ENCODE measurements at regions not wholly inside any gene's neighbourhood (a gene's known extent, or its start where the extent isn't known, plus 50 kb on each side); places are given as distances from the start of the nearest gene placed in this dataset.
"Not testable (repeated sequence)": the region's sequence is repeated elsewhere in the genome, so short reads cannot be mapped to it uniquely, and the experiment has no call there.

DNA sequence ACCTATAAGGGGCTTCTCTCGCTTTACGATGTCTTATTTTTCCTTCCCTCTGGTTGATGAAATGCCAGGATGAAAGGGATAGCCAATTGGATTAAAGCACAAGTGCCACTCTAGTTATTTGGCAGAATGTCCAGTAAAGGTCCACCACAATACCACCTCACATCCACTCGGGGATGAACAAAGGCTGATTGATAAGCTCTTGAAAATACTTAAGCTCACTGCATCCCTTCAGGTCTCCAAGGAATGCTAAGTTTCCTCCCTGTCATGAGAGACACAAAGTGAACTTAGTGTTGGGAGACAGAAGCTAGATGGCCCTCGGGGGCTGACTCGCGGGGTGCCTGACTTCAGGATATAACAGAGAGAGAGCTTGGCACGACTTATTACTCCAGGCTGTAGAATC is 185.9 kb upstream of the ZNF644 start:
- intact Hi-C loops (cut with DNase I); DNase-seq; ATAC-seq (ENCODE audit: poor library complexity): not testable (repeated sequence)

DNA sequence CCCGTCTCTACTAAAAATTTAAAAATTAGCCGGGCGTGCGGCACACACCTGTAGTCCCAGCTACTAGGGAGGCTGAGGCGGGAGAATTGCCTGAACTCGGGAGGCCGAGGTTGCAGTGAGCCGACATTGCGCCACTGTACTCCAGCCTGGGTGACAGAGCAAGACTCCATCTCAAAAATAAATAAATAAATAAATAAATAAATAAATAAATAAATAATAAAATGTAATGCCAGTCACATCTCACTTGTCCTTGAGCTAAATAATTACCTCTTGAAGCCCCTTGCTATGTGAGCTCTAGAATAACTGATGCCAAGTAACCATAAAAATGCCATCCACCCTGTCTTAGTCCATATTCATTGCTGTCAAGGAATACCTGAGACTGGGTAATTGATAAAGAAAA is 182.3 kb upstream of the ZNF644 start:
- ATAC-seq (ENCODE audit: poor library complexity); DNase-seq; intact Hi-C loops (cut with DNase I): not testable (repeated sequence)

DNA sequence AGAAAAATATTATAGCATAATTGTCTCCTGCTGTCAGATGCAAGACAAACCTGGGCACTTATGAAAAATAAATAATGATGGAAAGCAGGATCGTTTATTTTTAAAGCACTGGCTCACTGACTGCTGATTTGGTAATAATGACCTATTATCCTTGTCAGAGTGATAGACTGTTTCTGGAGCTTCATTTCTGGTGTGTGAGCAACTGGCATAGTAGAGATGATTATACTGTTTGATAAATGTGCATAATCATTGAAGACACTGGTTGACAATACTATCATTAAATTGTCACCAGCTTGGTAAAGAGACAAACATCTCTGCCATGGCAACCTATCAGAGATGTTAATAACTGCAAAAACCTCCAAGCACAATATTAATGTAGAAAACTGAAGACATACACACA is 179.9 kb upstream of the ZNF644 start:
- ATAC-seq (ENCODE audit: poor library complexity) (no peak), DNase-seq (no peak)
- intact Hi-C loops (cut with DNase I) = no loop called here

DNA sequence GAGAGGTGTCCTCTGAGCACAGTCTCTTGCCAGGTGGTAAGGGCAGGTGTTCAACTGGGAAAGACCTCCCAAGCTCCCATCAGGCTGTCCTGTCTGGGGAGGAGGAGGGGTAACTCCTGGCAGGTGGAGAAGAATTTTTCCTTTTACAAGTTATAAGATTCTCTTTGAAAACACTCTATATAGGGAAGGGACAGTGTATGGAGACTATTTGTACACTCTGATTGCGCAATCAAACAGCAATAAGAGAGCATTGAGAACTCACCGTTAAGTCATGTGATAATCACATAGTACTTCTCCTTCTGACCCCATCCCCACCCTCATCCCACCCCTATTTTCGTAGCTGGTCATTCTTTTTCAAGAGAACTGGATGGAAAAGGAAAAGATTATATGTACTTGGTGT is 179.3 kb upstream of the ZNF644 start:
- ATAC-seq (ENCODE audit: poor library complexity) (no peak), DNase-seq (no peak)
- intact Hi-C loops (cut with DNase I) = no loop called here

GRCh38 chr1:91200675-91201074 is 178.8 kb upstream of the ZNF644 start:
- ATAC-seq (ENCODE audit: poor library complexity) (no peak), DNase-seq (no peak)
- intact Hi-C loops (cut with DNase I) = no loop called here

DNA sequence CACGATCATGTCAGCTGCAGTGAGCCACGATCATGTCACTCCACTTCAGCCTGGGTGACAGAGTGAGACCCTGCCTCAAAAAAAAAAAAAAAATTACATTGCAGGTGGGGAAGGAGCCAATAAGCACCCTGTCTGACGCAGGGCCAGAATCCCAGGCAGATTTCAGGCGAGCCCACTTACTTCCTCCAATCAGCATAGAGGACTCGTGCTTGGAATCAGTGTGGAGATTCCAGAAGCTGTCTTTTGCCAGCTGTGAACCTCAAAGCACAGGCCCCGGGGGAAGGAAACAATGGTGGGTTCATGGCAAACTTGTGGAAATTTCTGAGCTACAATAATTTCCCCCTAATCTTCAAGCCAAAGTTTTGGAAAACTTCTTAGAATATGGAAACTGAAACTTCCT is 178.2 kb upstream of the ZNF644 start:
- intact Hi-C loops (cut with DNase I) = no loop called here
- no peak for DNase-seq
- no peak for ATAC-seq (ENCODE audit: poor library complexity)

- intact Hi-C loops (cut with DNase I) = no loop called here
- ATAC-seq (ENCODE audit: poor library complexity) = no peak
- DNase-seq = no peak
Measured at GRCh38 chr1:91190996-91191395, 169.2 kb upstream of the ZNF644 start.

DNA sequence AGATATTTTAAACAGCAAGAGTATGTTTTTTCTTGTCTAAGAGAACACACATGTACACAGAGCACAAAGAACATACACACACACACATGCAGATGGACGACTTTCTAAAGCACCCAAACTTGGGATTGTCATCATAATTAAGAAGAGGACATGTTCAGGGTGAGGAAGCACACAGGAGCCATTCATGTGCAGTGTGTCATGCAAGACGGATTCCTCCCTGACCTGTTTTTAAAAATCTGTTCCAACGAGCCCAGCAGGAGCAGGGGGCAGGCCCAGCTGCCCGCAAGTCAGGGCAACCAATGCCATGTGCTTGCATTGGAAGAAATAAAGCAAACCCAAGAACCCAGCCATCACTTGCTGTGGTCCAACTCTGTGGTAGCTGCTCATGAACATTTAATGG is 167.3 kb upstream of the ZNF644 start:
- intact Hi-C loops (cut with DNase I) = no loop called here
- ATAC-seq (ENCODE audit: poor library complexity) = no peak

DNA sequence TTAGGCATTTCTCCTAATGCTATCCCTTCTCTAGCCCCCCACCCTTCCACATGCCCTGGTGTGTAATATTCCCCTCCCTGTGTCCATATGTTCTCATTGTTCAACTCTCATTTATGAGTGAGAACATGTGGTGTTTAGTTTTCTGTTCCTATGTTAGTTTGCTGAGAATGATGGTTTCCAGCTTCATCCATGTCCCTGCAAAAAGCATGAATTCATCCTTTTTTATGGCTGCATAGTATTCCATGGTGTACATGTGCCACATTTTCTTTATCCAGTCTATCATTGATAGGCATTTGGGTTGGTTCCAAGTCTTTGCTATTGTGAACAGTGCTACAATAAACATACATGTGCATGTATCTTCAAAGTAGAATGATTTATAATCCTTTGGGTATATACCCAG is 161.0 kb upstream of the ZNF644 start:
- ATAC-seq (ENCODE audit: poor library complexity); DNase-seq; intact Hi-C loops (cut with DNase I): not testable (repeated sequence)

More for the DNA sequence above, 167.3 kb upstream of the ZNF644 start:
- DNase-seq = no peak

GRCh38 chr1:91176250-91176649 is 154.4 kb upstream of the ZNF644 start:
- ATAC-seq (ENCODE audit: poor library complexity) (no peak), DNase-seq (no peak)
- intact Hi-C loops (cut with DNase I) = no loop called here

GRCh38 chr1:91174734-91175133 is 152.9 kb upstream of the ZNF644 start:
- ATAC-seq (ENCODE audit: poor library complexity) (no peak), DNase-seq (no peak)
- intact Hi-C loops (cut with DNase I) = no loop called here

- intact Hi-C loops (cut with DNase I) = no loop called here
Measured at GRCh38 chr1:91173346-91173890, 151.6 kb upstream of the ZNF644 start.

DNA sequence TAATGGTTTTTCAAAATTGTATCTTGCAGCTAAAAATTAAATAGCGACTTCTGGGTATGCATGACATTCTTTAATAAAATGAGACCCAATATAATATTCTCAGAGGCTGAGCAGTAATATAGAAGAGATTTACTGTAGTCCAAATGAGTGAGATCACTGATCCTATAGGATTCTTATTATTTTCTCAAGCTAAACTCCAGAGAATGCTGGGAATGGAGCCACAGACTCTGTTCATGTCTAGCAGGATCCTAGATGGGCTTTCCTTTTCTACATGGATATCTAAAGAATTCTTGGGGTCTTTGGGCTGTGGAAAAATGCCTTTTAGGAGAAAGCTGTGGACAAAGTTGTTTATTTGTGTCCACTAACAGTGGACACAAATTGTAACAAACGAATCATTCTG is 150.7 kb upstream of the ZNF644 start:
- ATAC-seq (ENCODE audit: poor library complexity) (no peak), DNase-seq (no peak)
- intact Hi-C loops (cut with DNase I) = no loop called here

More at GRCh38 chr1:91173346-91173890, 151.6 kb upstream of the ZNF644 start:
- DNase-seq (no peak), ATAC-seq (ENCODE audit: poor library complexity) (no peak)

GRCh38 chr1:91171898-91172297 is 150.1 kb upstream of the ZNF644 start:
- ATAC-seq (ENCODE audit: poor library complexity) (no peak), DNase-seq (no peak)
- intact Hi-C loops (cut with DNase I) = no loop called here

- intact Hi-C loops (cut with DNase I) = no loop called here
- no peak for DNase-seq
- no peak for ATAC-seq (ENCODE audit: poor library complexity)
Measured at GRCh38 chr1:91170571-91170970, 148.7 kb upstream of the ZNF644 start.

DNA sequence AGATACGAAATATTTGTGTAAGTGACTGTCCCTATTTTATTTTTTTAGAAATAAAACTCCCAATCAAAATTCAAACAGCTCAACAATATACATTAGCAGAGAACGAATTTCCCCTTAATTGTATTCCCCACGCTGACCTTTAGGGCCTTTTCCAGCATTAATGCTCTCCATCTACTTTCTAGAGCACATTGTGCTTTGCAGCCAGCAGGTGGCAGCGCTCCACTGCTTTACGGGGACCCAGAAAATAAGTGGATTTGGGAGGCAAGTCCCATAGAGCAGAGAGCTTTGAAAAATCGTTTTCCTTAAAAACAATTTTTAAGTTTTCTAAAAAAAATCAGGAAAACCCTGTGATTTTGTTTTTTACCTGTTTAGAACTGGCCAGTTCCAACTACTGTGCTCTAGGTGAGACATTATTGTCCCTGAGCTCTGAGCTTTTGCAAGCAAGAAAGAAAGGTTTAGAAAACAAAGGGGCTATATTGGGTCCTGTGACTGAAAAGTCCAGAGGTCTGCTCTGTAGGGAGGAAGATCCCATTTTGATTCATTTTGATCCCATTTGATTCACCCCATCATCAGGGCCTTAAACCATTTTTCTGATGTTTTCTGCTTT is 144.4 kb upstream of the ZNF644 start:
- peak; percentile 64 for DNase-seq
- ATAC-seq (ENCODE audit: poor library complexity) = peak; percentile 91
- intact Hi-C loops (cut with DNase I) = no loop called here

DNA sequence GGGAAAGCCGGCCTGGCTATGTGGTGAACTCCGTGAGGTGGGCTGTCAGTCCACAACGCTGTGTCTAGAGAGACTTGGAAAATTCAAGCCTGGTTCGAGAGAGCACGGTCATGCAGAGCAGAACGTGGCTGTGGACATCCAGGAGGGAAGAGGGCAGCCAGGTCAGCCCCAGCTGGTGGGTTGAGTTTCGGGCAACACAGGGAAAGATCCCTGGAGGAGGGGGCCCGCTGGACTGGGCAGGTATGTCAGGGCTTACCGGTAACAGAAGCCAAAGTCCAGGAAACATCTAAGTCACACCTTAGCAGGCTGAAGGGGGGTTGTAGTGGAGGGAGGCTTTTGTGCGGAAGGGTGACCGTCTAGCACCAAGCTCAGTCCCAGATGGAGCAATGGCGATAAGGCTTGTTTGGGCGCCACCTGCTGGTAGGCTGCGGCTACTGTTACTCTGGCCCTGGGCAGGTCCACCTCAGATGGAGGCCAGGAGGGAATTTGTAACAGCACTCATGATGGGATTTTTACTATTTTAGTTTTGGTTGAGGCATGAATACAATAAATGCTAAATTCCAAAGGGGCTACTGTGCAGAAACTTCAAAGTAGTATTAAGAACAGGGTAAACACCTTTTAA is 143.3 kb upstream of the ZNF644 start:
- intact Hi-C loops (cut with DNase I) = no loop called here
- ATAC-seq (ENCODE audit: poor library complexity) (peak; percentile 96), DNase-seq (peak; percentile 81)

GRCh38 chr1:91162613-91163012 is 140.8 kb upstream of the ZNF644 start:
- DNase-seq (no peak), ATAC-seq (ENCODE audit: poor library complexity) (no peak)
- intact Hi-C loops (cut with DNase I) = no loop called here

GRCh38 chr1:91161749-91162148 is 139.9 kb upstream of the ZNF644 start:
- intact Hi-C loops (cut with DNase I) = no loop called here
- no peak for ATAC-seq (ENCODE audit: poor library complexity)
- no peak for DNase-seq

DNA sequence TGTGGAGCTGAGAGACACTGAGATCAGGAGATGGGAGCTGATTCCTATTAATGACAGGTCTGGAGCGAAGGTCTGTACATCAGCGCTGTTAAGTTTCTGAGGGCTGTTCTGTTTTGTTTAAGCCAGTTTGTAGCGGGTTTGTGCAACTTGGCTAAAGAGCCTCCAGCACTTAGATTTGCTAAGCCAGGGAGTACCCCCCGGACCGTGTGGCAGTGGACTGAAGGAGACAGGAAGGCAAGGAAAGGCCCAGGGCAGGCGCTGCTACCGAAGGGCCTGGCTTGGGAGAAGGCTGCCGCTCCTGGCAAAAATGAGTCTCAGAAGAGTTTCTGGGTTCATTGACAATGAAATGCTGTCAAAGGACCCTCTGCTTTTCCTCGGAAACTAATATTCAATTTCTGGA is 139.3 kb upstream of the ZNF644 start:
- intact Hi-C loops (cut with DNase I) = no loop called here

More for the DNA sequence above, 139.3 kb upstream of the ZNF644 start:
- DNase-seq (no peak), ATAC-seq (ENCODE audit: poor library complexity) (no peak)

Measured in Right ventricle myocardium superior (tissue), 1 donor.